SK-N-SH (cell line): ENCODE measurements at regions not wholly inside any gene's neighbourhood (a gene's known extent, or its start where the extent isn't known, plus 50 kb on each side); places are given as distances from the start of the nearest gene placed in this dataset.

Experiments
- CTCF ChIA-PET: fragments of 300-600, 350-600 bp; formaldehyde crosslinking; extraction: SDS; loops from one replicate; lab custom pipeline; 2021; lab: Yijun Ruan, JAX
- POLR2A ChIA-PET: fragments of 350-600 bp; sonication (Branson Sonifier 250); formaldehyde crosslinking; extraction: SDS; loops from one replicate; lab custom pipeline; 2020; ENCODE audit warnings: antibody characterized with exemption, inconsistent platforms; lab: Yijun Ruan, JAX
- DNase-seq: peaks from one replicate; pipeline ENCODE4 v3.0.0; 2012
- H2AFZ ChIP-seq: fragments of 200-600 bp; sonication (generic); 2 replicates; pipeline ENCODE4 v1.8.1; 2016; ENCODE audit warnings: antibody characterized with exemption, mild to moderate bottlenecking, low read depth
- H3F3A ChIP-seq: fragments of 200-600 bp; sonication (generic); replicated peaks from 2 replicates; pipeline ENCODE3; 2016; ENCODE audit warnings: antibody characterized with exemption, mild to moderate bottlenecking; ENCODE audit not compliant: insufficient read depth
- H3K27ac ChIP-seq, 2 experiments: fragments of 200-500 bp in 1 of 2; fragments of 200-600 bp in 1 of 2; sonication (Bioruptor generic) in 1 of 2; sonication (generic), shearing (Covaris generic) in 1 of 2; 2 replicates each; pipeline versions ENCODE4 v1.5.1 to v1.6.1; 2014 to 2016; ENCODE audit warnings: low read depth in 2 of 2, inconsistent platforms in 1 of 2, low read length in 1 of 2, mild to moderate bottlenecking in 1 of 2, mixed read lengths in 1 of 2
- H3K27me3 ChIP-seq: fragments of 200-600 bp; sonication (generic), shearing (Covaris generic); 2 replicates; pipeline ENCODE4 v1.6.1; 2016; ENCODE audit warnings: mixed run types; ENCODE audit not compliant: insufficient read depth
- H3K36me3 ChIP-seq, 2 experiments: fragments of 200-500 bp in 1 of 2; fragments of 200-600 bp in 1 of 2; sonication (Bioruptor generic) in 1 of 2; sonication (generic) in 1 of 2; replicated peaks in 1 of 2; 2 replicates each; pipeline versions ENCODE3 to v1.5.1; 2014 to 2016; ENCODE audit warnings: low read length in 1 of 2, mild to moderate bottlenecking in 1 of 2; ENCODE audit not compliant: insufficient read depth in 2 of 2, control insufficient read depth in 1 of 2
- H3K4me1 ChIP-seq, 2 experiments: fragments of 200-500 bp in 1 of 2; fragments of 200-600 bp in 1 of 2; sonication (Bioruptor generic) in 1 of 2; sonication (generic), shearing (Covaris generic) in 1 of 2; 2 replicates each; pipeline versions ENCODE4 v1.5.1 to v1.6.1; 2014 to 2016; ENCODE audit warnings: low read depth in 1 of 2, low read length in 1 of 2, mixed run types in 1 of 2; ENCODE audit not compliant: insufficient read depth in 2 of 2, control insufficient read depth in 1 of 2
- H3K4me2 ChIP-seq: fragments of 200-600 bp; sonication (generic), shearing (Covaris generic); 2 replicates; pipeline ENCODE4 v1.6.1; 2017; ENCODE audit warnings: mixed run types
- H3K4me3 ChIP-seq, 2 experiments: fragments of 200-500 bp in 1 of 2; fragments of 200-600 bp in 1 of 2; sonication (Bioruptor generic) in 1 of 2; sonication (generic), shearing (Covaris generic) in 1 of 2; 2 replicates each; pipeline versions ENCODE4 v1.5.1 to v1.8.1; 2014 to 2016; ENCODE audit warnings: low read depth in 2 of 2, inconsistent platforms in 1 of 2, low read length in 1 of 2, mild to moderate bottlenecking in 1 of 2, mixed read lengths in 1 of 2, moderate library complexity in 1 of 2
- H3K79me2 ChIP-seq: fragments of 200-600 bp; sonication (generic); 2 replicates; pipeline ENCODE4 v1.8.1; 2017; ENCODE audit warnings: mild to moderate bottlenecking; ENCODE audit not compliant: insufficient read depth
- H3K9ac ChIP-seq: fragments of 200-600 bp; sonication (generic); 2 replicates; pipeline ENCODE4 v1.6.1; 2017; ENCODE audit warnings: mixed run types
- H3K9me2 ChIP-seq: fragments of 200-600 bp; sonication (generic); 2 replicates; pipeline ENCODE4 v1.6.1; 2017; ENCODE audit warnings: mixed run types
- H3K9me3 ChIP-seq: fragments of 200-600 bp; sonication (generic); 2 replicates; pipeline ENCODE4 v1.6.1; 2017; ENCODE audit warnings: mixed run types, mild to moderate bottlenecking, moderate library complexity
- H4K20me1 ChIP-seq: fragments of 200-600 bp; sonication (generic); 2 replicates; pipeline ENCODE4 v1.6.1; 2017; ENCODE audit warnings: mild to moderate bottlenecking, mixed run types; ENCODE audit not compliant: insufficient read depth
- EZH2phosphoT487 ChIP-seq: fragments of 200-600 bp; sonication (generic); IDR thresholded peaks from 2 replicates; pipeline ENCODE4 v1.6.1; 2017; ENCODE audit warnings: low read depth, mixed run types, mild to moderate bottlenecking, antibody characterized with exemption, moderate library complexity, borderline replicate concordance
- FOSL2 ChIP-seq: IDR thresholded peaks from 2 replicates; pipeline ENCODE4 v1.4.0; 2012; ENCODE audit warnings: low read depth, mild to moderate bottlenecking, moderate library complexity, borderline replicate concordance
- FOXJ3 ChIP-seq: sonication (generic); formaldehyde crosslinking; IDR thresholded peaks from 2 replicates; pipeline ENCODE4 v1.5.1; 2020; ENCODE audit warnings: mild to moderate bottlenecking, missing genetic modification reagents
- FOXM1 ChIP-seq: IDR thresholded peaks from 2 replicates; pipeline ENCODE4 v1.4.0; 2012; ENCODE audit warnings: low read depth, mild to moderate bottlenecking
- GATA2 ChIP-seq: sonication (generic); formaldehyde crosslinking; IDR thresholded peaks from 2 replicates; pipeline ENCODE4 v1.5.0; 2020; ENCODE audit warnings: mild to moderate bottlenecking, missing genetic modification reagents
- JUND ChIP-seq: IDR thresholded peaks from 2 replicates; pipeline ENCODE4 v1.4.0; 2012
- MEF2A ChIP-seq: IDR thresholded peaks from 2 replicates; pipeline ENCODE4 v1.4.0; 2012; ENCODE audit warnings: low read depth, borderline replicate concordance
- RCOR1 ChIP-seq: fragments of 150-350 bp; IDR thresholded peaks from 2 replicates; pipeline ENCODE4 v1.6.1; 2017; ENCODE audit warnings: antibody characterized with exemption, low read length
- RFX5 ChIP-seq: IDR thresholded peaks from 2 replicates; pipeline ENCODE4 v1.6.1; 2012; ENCODE audit warnings: mild to moderate bottlenecking, improper control_type of control experiment, low read length
- RXRA ChIP-seq: IDR thresholded peaks from 2 replicates; pipeline ENCODE4 v1.4.0; 2012; ENCODE audit warnings: low read depth, mild to moderate bottlenecking, borderline replicate concordance
- TAF1 ChIP-seq: IDR thresholded peaks from 2 replicates; pipeline ENCODE4 v1.6.1; 2012; ENCODE audit warnings: low read depth, mild to moderate bottlenecking, low read length, moderate library complexity, borderline replicate concordance
- TCF12 ChIP-seq: IDR thresholded peaks from 2 replicates; pipeline ENCODE4 v1.4.0; 2012
- WGBS: methylation state at CpG from one replicate; pipeline ENCODE4 v1.1.6; 2017; ENCODE audit warnings: low lambda C conversion rate; 5-methylcytosine and 5-hydroxymethylcytosine counted together
- TF ChIP-seq, protein P1 (sequence below): IDR thresholded peaks from 2 replicates; pipeline ENCODE4 v1.4.0; 2012; ENCODE audit warnings: low read depth
- TF ChIP-seq, protein P2 (sequence below): fragments of 200-600 bp; sonication (generic); IDR thresholded peaks from 2 replicates; pipeline ENCODE4 v1.6.1; 2017; ENCODE audit warnings: antibody characterized with exemption, mild to moderate bottlenecking, moderate library complexity
- TF ChIP-seq, protein P3 (sequence below): fragments of 150-350 bp; IDR thresholded peaks from 2 replicates; pipeline ENCODE4 v1.6.1; 2016; ENCODE audit warnings: mild to moderate bottlenecking, low read depth, low read length
- TF ChIP-seq, protein P4 (sequence below): IDR thresholded peaks from 2 replicates; pipeline ENCODE4; 2012
- TF ChIP-seq, protein P5 (sequence below): IDR thresholded peaks from 2 replicates; pipeline ENCODE4 v1.4.0; 2012; ENCODE audit warnings: low read depth, borderline replicate concordance

DNA sequence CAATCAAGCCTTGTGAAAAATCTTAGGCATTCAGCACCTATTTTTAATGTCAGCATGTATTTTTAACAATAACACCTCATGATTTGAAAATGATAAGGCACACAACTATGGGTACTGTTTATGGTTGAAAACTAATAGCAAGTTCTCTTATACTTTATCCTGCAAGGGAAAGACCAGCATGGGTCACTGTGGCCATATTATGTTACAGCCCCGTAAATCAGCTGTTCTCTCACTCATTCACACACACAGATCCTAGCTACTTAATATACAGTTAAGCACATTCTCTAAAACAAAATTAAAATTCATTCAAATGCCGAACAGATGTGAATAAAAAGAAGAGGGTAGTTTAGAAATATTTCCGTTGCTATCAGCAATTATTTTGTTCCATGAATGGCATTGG lies 224.4 kb downstream of the OGFRL1 start:
- no peak for DNase-seq
- H3K9me2 ChIP-seq: no peaks in the 10 kb centered on the region
- H3K27me3 ChIP-seq: no peaks in the 10 kb centered on the region
- ChIA-PET CTCF (interaction anchor here (0.6 to 1.6 kb wide), 2 partner anchors 22 to 191 kb away, joined by 3 to 4 read pairs; no protein-coding TSS in a partner anchor), POLR2A (no interaction called here)
- H3K9ac ChIP-seq: no peak overlapping the region
- no peaks in the 10 kb centered on the region for H3K9me3 ChIP-seq
- H3K4me1 ChIP-seq: no peaks in the 10 kb centered on the region
- no peak for TF ChIP-seq TAF1
- TF ChIP-seq, protein P1, sequence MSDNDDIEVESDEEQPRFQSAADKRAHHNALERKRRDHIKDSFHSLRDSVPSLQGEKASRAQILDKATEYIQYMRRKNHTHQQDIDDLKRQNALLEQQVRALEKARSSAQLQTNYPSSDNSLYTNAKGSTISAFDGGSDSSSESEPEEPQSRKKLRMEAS: no peak
- TF ChIP-seq RCOR1: no peak
- H3K4me2 ChIP-seq: no peak overlapping the region
- no peaks in the 10 kb centered on the region for H3K79me2 ChIP-seq
- H3F3A ChIP-seq: peaks cover 3% of the 10 kb centered on the region
- no peaks in the 10 kb centered on the region for H4K20me1 ChIP-seq
- H3K27ac ChIP-seq: no peak overlapping the region
- 42% methylated on average over 3 of the region's 3 CpGs for WGBS
- H3K36me3 ChIP-seq: no peaks in the 10 kb centered on the region
- H3K4me3 ChIP-seq: no peak overlapping the region
- H2AFZ ChIP-seq: no peak overlapping the region

DNA sequence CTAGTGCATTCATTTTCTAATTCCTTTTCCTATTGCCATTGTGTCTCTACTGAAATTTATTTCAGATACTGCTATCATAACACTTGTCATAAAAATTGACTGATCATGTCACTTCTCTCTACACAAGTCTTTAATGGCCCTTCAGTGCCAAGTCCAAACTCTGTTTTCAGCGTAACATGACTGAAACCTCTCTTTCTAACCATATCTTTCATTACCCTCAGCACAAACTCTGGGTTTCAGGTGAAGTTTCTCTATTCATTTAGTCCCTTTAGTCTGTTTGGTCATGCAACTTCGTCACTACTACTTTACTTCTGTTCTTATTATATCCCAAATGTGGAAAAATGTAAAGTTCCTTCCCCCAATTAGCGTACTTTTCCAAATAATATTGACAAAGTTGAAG lies 234.9 kb downstream of the OGFRL1 start:
- H3K36me3 ChIP-seq: no peaks in the 10 kb centered on the region
- H2AFZ ChIP-seq: no peak overlapping the region
- H4K20me1 ChIP-seq: no peaks in the 10 kb centered on the region
- no peaks in the 10 kb centered on the region for H3K9me3 ChIP-seq
- TF ChIP-seq EZH2phosphoT487 (no peak), TCF12 (no peak), FOXJ3 (CRISPR knock-in tag) (no peak), FOXM1 (no peak)
- TF ChIP-seq, protein P2, sequence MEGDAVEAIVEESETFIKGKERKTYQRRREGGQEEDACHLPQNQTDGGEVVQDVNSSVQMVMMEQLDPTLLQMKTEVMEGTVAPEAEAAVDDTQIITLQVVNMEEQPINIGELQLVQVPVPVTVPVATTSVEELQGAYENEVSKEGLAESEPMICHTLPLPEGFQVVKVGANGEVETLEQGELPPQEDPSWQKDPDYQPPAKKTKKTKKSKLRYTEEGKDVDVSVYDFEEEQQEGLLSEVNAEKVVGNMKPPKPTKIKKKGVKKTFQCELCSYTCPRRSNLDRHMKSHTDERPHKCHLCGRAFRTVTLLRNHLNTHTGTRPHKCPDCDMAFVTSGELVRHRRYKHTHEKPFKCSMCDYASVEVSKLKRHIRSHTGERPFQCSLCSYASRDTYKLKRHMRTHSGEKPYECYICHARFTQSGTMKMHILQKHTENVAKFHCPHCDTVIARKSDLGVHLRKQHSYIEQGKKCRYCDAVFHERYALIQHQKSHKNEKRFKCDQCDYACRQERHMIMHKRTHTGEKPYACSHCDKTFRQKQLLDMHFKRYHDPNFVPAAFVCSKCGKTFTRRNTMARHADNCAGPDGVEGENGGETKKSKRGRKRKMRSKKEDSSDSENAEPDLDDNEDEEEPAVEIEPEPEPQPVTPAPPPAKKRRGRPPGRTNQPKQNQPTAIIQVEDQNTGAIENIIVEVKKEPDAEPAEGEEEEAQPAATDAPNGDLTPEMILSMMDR: no peak
- no peak for DNase-seq
- WGBS: 48% methylated on average over 3 of the region's 3 CpGs
- H3K9ac ChIP-seq: no peak overlapping the region
- no peak overlapping the region for H3K27ac ChIP-seq
- no peaks in the 10 kb centered on the region for H3K27me3 ChIP-seq
- no peak overlapping the region for H3K4me2 ChIP-seq
- POLR2A ChIA-PET: no interaction called here
- CTCF ChIA-PET: no interaction called here
- H3F3A ChIP-seq: no peaks in the 10 kb centered on the region
- H3K9me2 ChIP-seq: no peaks in the 10 kb centered on the region
- H3K4me3 ChIP-seq: no peak overlapping the region
- H3K4me1 ChIP-seq: no peaks in the 10 kb centered on the region
- no peaks in the 10 kb centered on the region for H3K79me2 ChIP-seq

DNA sequence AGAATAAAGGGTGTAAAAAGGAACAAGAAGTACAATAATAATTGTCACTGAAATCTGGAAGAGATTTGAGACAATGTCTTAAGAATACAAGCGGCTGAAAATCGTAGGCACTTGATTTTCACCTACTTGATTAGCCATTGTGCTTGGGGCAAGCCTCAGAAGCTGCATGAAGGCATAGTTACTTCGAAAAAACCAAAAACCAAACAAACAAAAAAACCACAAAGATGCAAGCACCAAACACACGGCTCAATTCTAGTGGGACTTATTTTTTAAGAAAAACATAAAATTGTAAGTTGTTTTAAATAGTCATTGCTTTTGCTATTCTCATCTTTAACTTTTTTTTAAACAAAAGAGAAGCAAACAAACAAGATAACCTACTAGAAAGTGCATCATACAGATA lies 235.6 kb downstream of the OGFRL1 start:
- ChIA-PET CTCF (interaction anchor here (0.7 kb wide), 1 partner anchor 19 kb away, joined by 3 read pairs; no protein-coding TSS in a partner anchor), POLR2A (no interaction called here)
- H4K20me1 ChIP-seq: no peaks in the 10 kb centered on the region
- H3K4me2 ChIP-seq: no peak overlapping the region
- DNase-seq: no peak
- H3F3A ChIP-seq: no peaks in the 10 kb centered on the region
- H2AFZ ChIP-seq: no peak overlapping the region
- no peaks in the 10 kb centered on the region for H3K27me3 ChIP-seq
- no peak overlapping the region for H3K9ac ChIP-seq
- no peaks in the 10 kb centered on the region for H3K9me3 ChIP-seq
- no peaks in the 10 kb centered on the region for H3K9me2 ChIP-seq
- no peaks in the 10 kb centered on the region for H3K36me3 ChIP-seq
- no peaks in the 10 kb centered on the region for H3K4me1 ChIP-seq
- H3K27ac ChIP-seq: no peak overlapping the region
- WGBS: 18% methylated on average over 4 of the region's 4 CpGs
- no peaks in the 10 kb centered on the region for H3K79me2 ChIP-seq
- no peak overlapping the region for H3K4me3 ChIP-seq
- TF ChIP-seq JUND (no peak), GATA2 (CRISPR knock-in tag) (no peak), TAF1 (no peak), RFX5 (no peak), RCOR1 (no peak), RXRA (no peak), FOSL2 (no peak), MEF2A (no peak)
- TF ChIP-seq, protein P3, sequence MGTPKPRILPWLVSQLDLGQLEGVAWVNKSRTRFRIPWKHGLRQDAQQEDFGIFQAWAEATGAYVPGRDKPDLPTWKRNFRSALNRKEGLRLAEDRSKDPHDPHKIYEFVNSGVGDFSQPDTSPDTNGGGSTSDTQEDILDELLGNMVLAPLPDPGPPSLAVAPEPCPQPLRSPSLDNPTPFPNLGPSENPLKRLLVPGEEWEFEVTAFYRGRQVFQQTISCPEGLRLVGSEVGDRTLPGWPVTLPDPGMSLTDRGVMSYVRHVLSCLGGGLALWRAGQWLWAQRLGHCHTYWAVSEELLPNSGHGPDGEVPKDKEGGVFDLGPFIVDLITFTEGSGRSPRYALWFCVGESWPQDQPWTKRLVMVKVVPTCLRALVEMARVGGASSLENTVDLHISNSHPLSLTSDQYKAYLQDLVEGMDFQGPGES: no peak
- TF ChIP-seq, protein P4, sequence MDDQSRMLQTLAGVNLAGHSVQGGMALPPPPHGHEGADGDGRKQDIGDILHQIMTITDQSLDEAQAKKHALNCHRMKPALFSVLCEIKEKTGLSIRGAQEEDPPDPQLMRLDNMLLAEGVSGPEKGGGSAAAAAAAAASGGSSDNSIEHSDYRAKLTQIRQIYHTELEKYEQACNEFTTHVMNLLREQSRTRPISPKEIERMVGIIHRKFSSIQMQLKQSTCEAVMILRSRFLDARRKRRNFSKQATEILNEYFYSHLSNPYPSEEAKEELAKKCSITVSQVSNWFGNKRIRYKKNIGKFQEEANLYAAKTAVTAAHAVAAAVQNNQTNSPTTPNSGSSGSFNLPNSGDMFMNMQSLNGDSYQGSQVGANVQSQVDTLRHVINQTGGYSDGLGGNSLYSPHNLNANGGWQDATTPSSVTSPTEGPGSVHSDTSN: no peak
- TF ChIP-seq, protein P5, sequence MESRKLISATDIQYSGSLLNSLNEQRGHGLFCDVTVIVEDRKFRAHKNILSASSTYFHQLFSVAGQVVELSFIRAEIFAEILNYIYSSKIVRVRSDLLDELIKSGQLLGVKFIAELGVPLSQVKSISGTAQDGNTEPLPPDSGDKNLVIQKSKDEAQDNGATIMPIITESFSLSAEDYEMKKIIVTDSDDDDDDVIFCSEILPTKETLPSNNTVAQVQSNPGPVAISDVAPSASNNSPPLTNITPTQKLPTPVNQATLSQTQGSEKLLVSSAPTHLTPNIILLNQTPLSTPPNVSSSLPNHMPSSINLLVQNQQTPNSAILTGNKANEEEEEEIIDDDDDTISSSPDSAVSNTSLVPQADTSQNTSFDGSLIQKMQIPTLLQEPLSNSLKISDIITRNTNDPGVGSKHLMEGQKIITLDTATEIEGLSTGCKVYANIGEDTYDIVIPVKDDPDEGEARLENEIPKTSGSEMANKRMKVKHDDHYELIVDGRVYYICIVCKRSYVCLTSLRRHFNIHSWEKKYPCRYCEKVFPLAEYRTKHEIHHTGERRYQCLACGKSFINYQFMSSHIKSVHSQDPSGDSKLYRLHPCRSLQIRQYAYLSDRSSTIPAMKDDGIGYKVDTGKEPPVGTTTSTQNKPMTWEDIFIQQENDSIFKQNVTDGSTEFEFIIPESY: no peak
